Mesendoderm (in vitro differentiated cells): ENCODE measurements at regions not wholly inside any gene's neighbourhood (a gene's known extent, or its start where the extent isn't known, plus 50 kb on each side); places are given as distances from the start of the nearest gene placed in this dataset.
"Not testable (repeated sequence)": the region's sequence is repeated elsewhere in the genome, so short reads cannot be mapped to it uniquely, and the experiment has no call there.

Source experiments
- DNase-seq: peaks from one replicate; pipeline ENCODE4 v3.0.0; 2013
- H2AK5ac ChIP-seq: 2 replicates; pipeline ENCODE4 v1.6.1; 2013; ENCODE audit warnings: low read length, inconsistent platforms
- H2BK120ac ChIP-seq: 2 replicates; pipeline ENCODE4 v1.6.1; 2013; ENCODE audit warnings: low read depth, mild to moderate bottlenecking, low read length, moderate library complexity, mixed read lengths
- H2BK15ac ChIP-seq: replicated peaks from 2 replicates; pipeline ENCODE4 v1.6.1; 2013; ENCODE audit warnings: low read depth, mild to moderate bottlenecking, moderate library complexity
- H2BK5ac ChIP-seq: 2 replicates; pipeline ENCODE4 v1.6.1; 2013; ENCODE audit warnings: low read length, inconsistent platforms
- H3K18ac ChIP-seq: 2 replicates; pipeline ENCODE4 v1.6.1; 2013; ENCODE audit warnings: mild to moderate bottlenecking, low read length, mixed read lengths
- H3K23ac ChIP-seq: one replicate; pipeline ENCODE4 v1.6.1; 2013; ENCODE audit warnings: low read length
- H3K27ac ChIP-seq: 2 replicates; pipeline ENCODE4 v1.5.1; 2013; ENCODE audit warnings: low read depth, mild to moderate bottlenecking, inconsistent platforms, low read length, moderate library complexity
- H3K27me3 ChIP-seq: 2 replicates; pipeline ENCODE4 v1.6.1; 2013; ENCODE audit warnings: low read length, control low read depth, mild to moderate bottlenecking, inconsistent platforms; ENCODE audit not compliant: insufficient read depth, poor library complexity
- H3K36me3 ChIP-seq: 2 replicates; pipeline ENCODE4 v1.6.1; 2013; ENCODE audit warnings: low read length, inconsistent platforms; ENCODE audit not compliant: control insufficient read depth, insufficient read depth
- H3K4ac ChIP-seq: one replicate; pipeline ENCODE4 v1.6.1; 2013; ENCODE audit warnings: low read depth, mild to moderate bottlenecking, low read length, moderate library complexity
- H3K4me1 ChIP-seq: 2 replicates; pipeline ENCODE4 v1.6.1; 2013; ENCODE audit warnings: low read depth, low read length, inconsistent platforms; ENCODE audit not compliant: control insufficient read depth
- H3K4me2 ChIP-seq: 2 replicates; pipeline ENCODE4 v1.6.1; 2013; ENCODE audit warnings: low read length
- H3K4me3 ChIP-seq: 2 replicates; pipeline ENCODE4 v1.5.1; 2013; ENCODE audit warnings: mild to moderate bottlenecking, low read length
- H3K56ac ChIP-seq: one replicate; pipeline ENCODE4 v1.6.1; 2013; ENCODE audit warnings: low read length
- H3K79me1 ChIP-seq: 2 replicates; pipeline ENCODE4 v1.6.1; 2013; ENCODE audit warnings: low read length, inconsistent platforms
- H3K79me2 ChIP-seq: 2 replicates; pipeline ENCODE4 v1.6.1; 2013; ENCODE audit warnings: mild to moderate bottlenecking, low read length; ENCODE audit not compliant: control insufficient read depth, insufficient read depth
- H3K9ac ChIP-seq: 2 replicates; pipeline ENCODE4 v1.6.1; 2013; ENCODE audit warnings: low read length, inconsistent platforms
- H4K5ac ChIP-seq: one replicate; pipeline ENCODE4 v1.6.1; 2013; ENCODE audit warnings: low read length
- H4K8ac ChIP-seq: one replicate; pipeline ENCODE4 v1.6.1; 2013; ENCODE audit warnings: low read depth, mild to moderate bottlenecking, control low read depth, low read length, moderate library complexity
- WGBS: extraction: QIAGEN DNeasy Blood & Tissue Kit; methylation state at CpG from one replicate; pipeline ENCODE4 v1.1.7; 2013; ENCODE audit warnings: low lambda C conversion rate, missing lambda C conversion rate; ENCODE audit not compliant: insufficient coverage; ENCODE audit errors: extremely low coverage; 5-methylcytosine and 5-hydroxymethylcytosine counted together

DNA sequence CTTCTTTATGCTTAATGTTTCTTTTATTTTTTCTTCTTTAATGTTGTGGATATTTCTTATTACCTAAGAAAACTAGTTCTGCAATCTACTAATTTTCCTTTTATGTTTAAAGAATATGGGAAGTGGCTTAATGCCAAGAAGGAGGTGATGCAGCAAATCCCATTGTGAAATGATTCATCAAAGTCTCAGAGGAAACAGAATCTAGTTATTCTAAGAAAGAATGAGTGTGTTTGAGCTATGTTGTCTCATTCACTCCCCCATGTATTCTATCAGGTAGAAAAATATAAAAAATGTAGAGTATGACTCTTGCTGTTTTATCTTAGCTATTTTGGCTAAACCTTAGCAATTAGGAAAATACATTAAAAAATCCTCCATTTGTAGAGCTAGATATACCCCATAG lies 659.9 kb upstream of the RGS18 start:
- H2BK120ac ChIP-seq, result no peak overlapping the region
- DNase-seq, result no peak
- H2AK5ac ChIP-seq, result no peak overlapping the region
- no peak overlapping the region for H2BK15ac ChIP-seq
- no peak overlapping the region for H3K23ac ChIP-seq
- H2BK5ac ChIP-seq, result no peak overlapping the region
- no peaks in the 10 kb centered on the region for H3K79me2 ChIP-seq
- no peak overlapping the region for H4K8ac ChIP-seq
- no peak overlapping the region for H3K27ac ChIP-seq
- no peaks in the 10 kb centered on the region for H3K27me3 ChIP-seq
- no peak overlapping the region for H3K18ac ChIP-seq
- no peak overlapping the region for H4K5ac ChIP-seq
- H3K4me2 ChIP-seq, result no peak overlapping the region
- no peaks in the 10 kb centered on the region for H3K79me1 ChIP-seq
- H3K4ac ChIP-seq, result no peak overlapping the region
- no peaks in the 10 kb centered on the region for H3K36me3 ChIP-seq
- no peak overlapping the region for H3K9ac ChIP-seq
- H3K56ac ChIP-seq, result no peak overlapping the region
- no peaks in the 10 kb centered on the region for H3K4me1 ChIP-seq
- H3K4me3 ChIP-seq, result no peak overlapping the region

DNA sequence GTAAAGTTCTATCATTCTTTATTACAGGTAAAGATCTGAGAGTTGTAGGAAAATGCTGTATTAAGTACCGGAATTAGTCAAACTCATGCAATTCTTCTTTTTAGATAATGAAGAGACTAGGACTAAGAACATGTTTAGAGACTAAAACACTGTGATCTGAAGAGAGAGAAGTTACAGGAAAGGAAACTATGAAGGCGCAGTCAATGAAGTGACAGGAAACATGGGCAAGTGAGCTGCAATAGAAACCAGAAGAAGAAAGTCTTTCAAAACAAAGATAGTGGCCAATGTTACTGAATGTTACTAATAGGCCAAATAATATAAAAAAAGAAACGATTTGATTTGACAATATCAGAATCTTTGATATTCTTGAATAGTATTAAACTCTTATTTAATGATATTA lies 659.4 kb upstream of the RGS18 start:
- Histone ChIP-seq H3K27ac (no peak overlapping the region), H2AK5ac (no peak overlapping the region), H3K56ac (no peak overlapping the region), H3K36me3 (no peaks in the 10 kb centered on the region), H4K8ac (no peak overlapping the region), H3K4ac (no peak overlapping the region), H3K4me1 (no peaks in the 10 kb centered on the region), H3K79me1 (no peaks in the 10 kb centered on the region), H2BK15ac (no peak overlapping the region), H3K4me3 (no peak overlapping the region), H3K18ac (no peak overlapping the region), H2BK120ac (no peak overlapping the region), H3K9ac (no peak overlapping the region), H2BK5ac (no peak overlapping the region), H3K4me2 (no peak overlapping the region), H3K79me2 (no peaks in the 10 kb centered on the region), H3K23ac (no peak overlapping the region), H3K27me3 (no peaks in the 10 kb centered on the region), H4K5ac (no peak overlapping the region)
- no peak for DNase-seq
- WGBS, result no CpG with 5 or more reads among the region's 3 CpGs

GRCh38 chr1:191504999-191505398 lies 653.3 kb upstream of the RGS18 start:
- no peak overlapping the region for H3K56ac ChIP-seq

DNA sequence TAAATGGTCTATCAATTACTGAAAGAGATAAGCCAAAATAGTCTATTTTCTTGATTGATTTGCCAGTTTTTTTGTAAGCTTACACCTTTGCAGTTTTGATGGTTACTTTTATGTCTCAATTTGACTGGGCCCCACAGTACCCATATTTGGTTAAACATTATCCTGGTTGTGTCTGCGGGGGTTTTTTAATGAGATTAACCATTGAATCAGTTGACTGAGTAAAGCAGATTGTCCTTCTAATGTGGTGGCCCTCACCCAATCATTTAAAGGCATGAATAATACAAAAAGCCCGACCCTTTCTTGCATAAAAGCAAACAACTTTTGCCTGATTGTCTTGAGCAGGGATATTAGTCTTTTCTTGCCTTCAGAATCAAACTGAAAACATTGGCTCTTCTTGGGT lies 650.0 kb upstream of the RGS18 start:
- Histone ChIP-seq H3K36me3 (no peaks in the 10 kb centered on the region), H3K4ac (no peak overlapping the region), H4K8ac (no peak overlapping the region), H3K56ac (no peak overlapping the region), H2BK120ac (no peak overlapping the region), H2AK5ac (no peak overlapping the region), H2BK5ac (no peak overlapping the region), H3K79me1 (no peaks in the 10 kb centered on the region), H4K5ac (no peak overlapping the region), H3K4me2 (no peak overlapping the region), H3K18ac (no peak overlapping the region), H3K23ac (no peak overlapping the region), H3K9ac (no peak overlapping the region), H3K79me2 (no peaks in the 10 kb centered on the region), H3K4me3 (no peak overlapping the region), H2BK15ac (no peak overlapping the region), H3K27ac (no peak overlapping the region), H3K4me1 (no peaks in the 10 kb centered on the region), H3K27me3 (no peaks in the 10 kb centered on the region)
- no peak for DNase-seq
- no CpG with 5 or more reads among the region's 2 CpGs for WGBS

More at GRCh38 chr1:191504999-191505398, 653.3 kb upstream of the RGS18 start:
- no peak overlapping the region for H3K18ac ChIP-seq
- H3K4ac ChIP-seq, result no peak overlapping the region
- no peaks in the 10 kb centered on the region for H3K79me1 ChIP-seq
- H3K4me1 ChIP-seq, result no peaks in the 10 kb centered on the region
- no peak overlapping the region for H2BK15ac ChIP-seq
- H2BK120ac ChIP-seq, result no peak overlapping the region
- no peaks in the 10 kb centered on the region for H3K36me3 ChIP-seq
- H4K5ac ChIP-seq, result no peak overlapping the region
- no peak overlapping the region for H3K23ac ChIP-seq
- no peak overlapping the region for H2BK5ac ChIP-seq
- H3K4me2 ChIP-seq, result no peak overlapping the region
- H3K27me3 ChIP-seq, result no peaks in the 10 kb centered on the region
- H3K79me2 ChIP-seq, result no peaks in the 10 kb centered on the region
- no peak for DNase-seq
- H2AK5ac ChIP-seq, result no peak overlapping the region
- H3K27ac ChIP-seq, result no peak overlapping the region
- H3K4me3 ChIP-seq, result no peak overlapping the region
- no peak overlapping the region for H3K9ac ChIP-seq
- no peak overlapping the region for H4K8ac ChIP-seq

DNA sequence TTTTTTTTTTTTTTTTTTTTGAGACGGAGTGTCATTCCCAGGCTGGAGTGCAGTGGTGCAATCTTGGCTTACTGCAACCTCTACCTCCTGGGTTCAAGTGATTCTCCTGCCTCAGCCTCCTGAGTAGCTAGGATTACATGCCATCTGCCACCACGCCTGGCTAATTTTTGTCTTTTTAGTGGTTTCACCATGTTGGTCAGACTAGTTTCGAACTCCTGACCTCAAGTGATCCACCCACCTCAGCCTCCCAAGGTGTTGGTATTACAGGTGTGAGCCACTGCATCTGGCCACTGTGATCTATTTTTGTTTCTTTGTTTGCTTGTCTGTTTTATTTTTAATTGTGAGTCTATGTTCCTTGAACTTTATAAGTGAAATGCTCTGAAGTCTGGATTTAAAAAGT lies 646.8 kb upstream of the RGS18 start:
- not testable (repeated sequence) for H3K4ac ChIP-seq, H3K4me3 ChIP-seq, H3K79me1 ChIP-seq, H3K79me2 ChIP-seq, H3K4me1 ChIP-seq, H3K56ac ChIP-seq, H2BK120ac ChIP-seq, H3K9ac ChIP-seq, H3K18ac ChIP-seq, H3K23ac ChIP-seq, H4K5ac ChIP-seq, H2AK5ac ChIP-seq, H4K8ac ChIP-seq, H3K4me2 ChIP-seq, H3K27me3 ChIP-seq, H3K27ac ChIP-seq, H3K36me3 ChIP-seq, H2BK15ac ChIP-seq, DNase-seq, H2BK5ac ChIP-seq
- WGBS, result no CpG with 5 or more reads among the region's 3 CpGs

GRCh38 chr1:191517826-191518225 lies 640.4 kb upstream of the RGS18 start:
- H2BK15ac ChIP-seq, result no peak overlapping the region
- no peak overlapping the region for H3K9ac ChIP-seq
- no peak overlapping the region for H3K18ac ChIP-seq
- H2BK120ac ChIP-seq, result no peak overlapping the region
- H3K27ac ChIP-seq, result no peak overlapping the region
- no peak for DNase-seq
- no peaks in the 10 kb centered on the region for H3K79me2 ChIP-seq
- H3K4me3 ChIP-seq, result no peak overlapping the region
- no peak overlapping the region for H3K4me2 ChIP-seq
- no peaks in the 10 kb centered on the region for H3K4me1 ChIP-seq
- H3K23ac ChIP-seq, result no peak overlapping the region
- no peak overlapping the region for H4K8ac ChIP-seq
- H3K27me3 ChIP-seq, result no peaks in the 10 kb centered on the region
- no peak overlapping the region for H3K56ac ChIP-seq
- no peak overlapping the region for H3K4ac ChIP-seq
- H4K5ac ChIP-seq, result no peak overlapping the region
- no peaks in the 10 kb centered on the region for H3K79me1 ChIP-seq
- no peak overlapping the region for H2AK5ac ChIP-seq
- no peaks in the 10 kb centered on the region for H3K36me3 ChIP-seq
- no peak overlapping the region for H2BK5ac ChIP-seq
